Cerebellar cortex (tissue), 1 donor: ENCODE measurements at regions not wholly inside any gene's neighbourhood (a gene's known extent, or its start where the extent isn't known, plus 50 kb on each side); places are given as distances from the start of the nearest gene placed in this dataset.
A peak's percentile ranks its signal among the peaks of the same experiment; 100 is the strongest.
"Not testable (repeated sequence)": the region's sequence is repeated elsewhere in the genome, so short reads cannot be mapped to it uniquely, and the experiment has no call there.

Source experiments
- DNase-seq: peaks from one replicate; pipeline ENCODE4 v3.0.0-alpha.2; 2015; ENCODE audit warnings: low spot score

GRCh38 chr13:89052699-89053098 is 1381.5 kb downstream of the SLITRK5 start:
- no peak for DNase-seq

- no peak for DNase-seq
Measured at GRCh38 chr13:89053418-89053817, 1382.2 kb downstream of the SLITRK5 start.

- no peak for DNase-seq
Measured at GRCh38 chr13:89057274-89057673, 1386.1 kb downstream of the SLITRK5 start.

- no peak for DNase-seq
Measured at GRCh38 chr13:89057862-89058261, 1386.7 kb downstream of the SLITRK5 start.

GRCh38 chr13:89061821-89062220 is 1390.7 kb downstream of the SLITRK5 start:
- no peak for DNase-seq

GRCh38 chr13:89066868-89067466 is 1395.8 kb downstream of the SLITRK5 start:
- DNase-seq = peak; percentile 44

- no peak for DNase-seq
Measured at GRCh38 chr13:89072979-89073378, 1401.8 kb downstream of the SLITRK5 start.

GRCh38 chr13:89076622-89077021 is 1405.5 kb downstream of the SLITRK5 start:
- no peak for DNase-seq

- DNase-seq = no peak
Measured at GRCh38 chr13:89082623-89083022, 1411.5 kb downstream of the SLITRK5 start.

- not testable (repeated sequence) for DNase-seq
Measured at GRCh38 chr13:89088107-89088506, 1416.9 kb downstream of the SLITRK5 start.

- DNase-seq = no peak
Measured at GRCh38 chr13:89097994-89098393, 1426.8 kb downstream of the SLITRK5 start.

- DNase-seq = no peak
Measured at GRCh38 chr13:89113744-89114143, 1442.6 kb downstream of the SLITRK5 start.

- DNase-seq = no peak
Measured at GRCh38 chr13:89115307-89115706, 1444.1 kb downstream of the SLITRK5 start.

- DNase-seq = no peak
Measured at GRCh38 chr13:89136678-89137077, 1465.5 kb downstream of the SLITRK5 start.

GRCh38 chr13:89150362-89150761 is 1479.2 kb downstream of the SLITRK5 start:
- DNase-seq = no peak

GRCh38 chr13:89153941-89154340 is 1482.8 kb downstream of the SLITRK5 start:
- no peak for DNase-seq

GRCh38 chr13:89163096-89163495 is 1491.9 kb downstream of the SLITRK5 start:
- DNase-seq = peak; percentile 22

GRCh38 chr13:89165685-89166084 is 1494.5 kb downstream of the SLITRK5 start:
- DNase-seq = no peak

- no peak for DNase-seq
Measured at GRCh38 chr13:89169951-89170350, 1498.8 kb downstream of the SLITRK5 start.

- DNase-seq = no peak
Measured at GRCh38 chr13:89181041-89181440, 1509.9 kb downstream of the SLITRK5 start.

- DNase-seq = no peak
Measured at GRCh38 chr13:89199138-89199537, 1528.0 kb downstream of the SLITRK5 start.

GRCh38 chr13:89204435-89204834 is 1533.3 kb downstream of the SLITRK5 start:
- no peak for DNase-seq

- no peak for DNase-seq
Measured at GRCh38 chr13:89205856-89206520, 1534.8 kb downstream of the SLITRK5 start.

GRCh38 chr13:89212186-89212585 is 1541.0 kb downstream of the SLITRK5 start:
- DNase-seq = no peak
